DOHH2 (cell line): ENCODE measurements at regions not wholly inside any gene's neighbourhood (a gene's known extent, or its start where the extent isn't known, plus 50 kb on each side); places are given as distances from the start of the nearest gene placed in this dataset.
"Not testable (repeated sequence)": the region's sequence is repeated elsewhere in the genome, so short reads cannot be mapped to it uniquely, and the experiment has no call there.

Experiments used
- EZH2phosphoT487 ChIP-seq: fragments of 200-600 bp; sonication (generic); IDR thresholded peaks from 2 replicates; pipeline ENCODE4 v1.6.1; 2017; ENCODE audit warnings: borderline replicate concordance, mild to moderate bottlenecking, antibody characterized with exemption, low read length, moderate library complexity, mixed read lengths
- TF ChIP-seq, protein P1 (sequence below): fragments of 200-600 bp; sonication (generic); IDR thresholded peaks from one replicate; pipeline ENCODE4 v1.5.1; 2014; ENCODE audit warnings: antibody characterized with exemption, mild to moderate bottlenecking, low read depth, low read length; ENCODE audit not compliant: poor library complexity, severe bottlenecking

DNA sequence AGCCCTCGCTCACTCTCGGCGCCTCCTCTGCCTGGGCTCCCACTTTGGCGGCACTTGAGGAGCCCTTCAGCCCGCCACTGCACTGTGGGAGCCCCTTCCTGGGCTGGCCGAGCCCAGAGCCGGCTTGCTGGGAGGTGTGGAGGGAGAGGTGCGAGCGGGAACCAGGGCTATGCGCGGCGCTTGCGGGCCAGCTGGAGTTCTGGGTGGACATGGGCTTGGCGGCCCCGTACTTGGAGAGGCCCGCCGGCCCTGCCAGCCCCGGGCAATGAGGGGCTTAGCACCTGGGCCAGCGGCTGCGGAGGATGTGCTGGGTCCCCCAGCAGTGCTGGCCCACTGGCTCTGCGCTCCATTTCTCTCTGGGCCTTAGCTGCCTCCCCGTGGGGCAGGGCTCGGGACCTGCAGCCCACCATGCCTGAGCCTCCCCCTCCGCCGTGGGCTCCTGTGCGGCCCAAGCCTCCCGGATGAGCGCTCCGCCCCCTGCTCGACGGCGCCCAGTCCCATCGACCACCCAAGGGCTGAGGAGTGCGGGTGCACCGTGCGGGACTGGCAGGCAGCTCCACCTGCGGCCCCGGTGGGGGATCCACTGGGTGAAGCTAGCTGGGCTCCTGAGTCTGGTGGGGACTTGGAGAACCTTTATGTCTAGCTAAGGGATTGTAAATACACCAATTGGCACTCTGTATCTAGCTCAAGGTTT, 209.7 kb upstream of the F9 start:
- TF ChIP-seq, protein P1, sequence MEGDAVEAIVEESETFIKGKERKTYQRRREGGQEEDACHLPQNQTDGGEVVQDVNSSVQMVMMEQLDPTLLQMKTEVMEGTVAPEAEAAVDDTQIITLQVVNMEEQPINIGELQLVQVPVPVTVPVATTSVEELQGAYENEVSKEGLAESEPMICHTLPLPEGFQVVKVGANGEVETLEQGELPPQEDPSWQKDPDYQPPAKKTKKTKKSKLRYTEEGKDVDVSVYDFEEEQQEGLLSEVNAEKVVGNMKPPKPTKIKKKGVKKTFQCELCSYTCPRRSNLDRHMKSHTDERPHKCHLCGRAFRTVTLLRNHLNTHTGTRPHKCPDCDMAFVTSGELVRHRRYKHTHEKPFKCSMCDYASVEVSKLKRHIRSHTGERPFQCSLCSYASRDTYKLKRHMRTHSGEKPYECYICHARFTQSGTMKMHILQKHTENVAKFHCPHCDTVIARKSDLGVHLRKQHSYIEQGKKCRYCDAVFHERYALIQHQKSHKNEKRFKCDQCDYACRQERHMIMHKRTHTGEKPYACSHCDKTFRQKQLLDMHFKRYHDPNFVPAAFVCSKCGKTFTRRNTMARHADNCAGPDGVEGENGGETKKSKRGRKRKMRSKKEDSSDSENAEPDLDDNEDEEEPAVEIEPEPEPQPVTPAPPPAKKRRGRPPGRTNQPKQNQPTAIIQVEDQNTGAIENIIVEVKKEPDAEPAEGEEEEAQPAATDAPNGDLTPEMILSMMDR = not testable (repeated sequence)
- TF ChIP-seq EZH2phosphoT487 = not testable (repeated sequence)
